SK-N-SH (cell line): ENCODE measurements at regions not wholly inside any gene's neighbourhood (a gene's known extent, or its start where the extent isn't known, plus 50 kb on each side); places are given as distances from the start of the nearest gene placed in this dataset.

ENCODE experiments used
- CTCF ChIA-PET: fragments of 300-600, 350-600 bp; formaldehyde crosslinking; extraction: SDS; loops from one replicate; lab custom pipeline; 2021; lab: Yijun Ruan, JAX
- POLR2A ChIA-PET: fragments of 350-600 bp; sonication (Branson Sonifier 250); formaldehyde crosslinking; extraction: SDS; loops from one replicate; lab custom pipeline; 2020; ENCODE audit warnings: antibody characterized with exemption, inconsistent platforms; lab: Yijun Ruan, JAX
- DNase-seq: peaks from one replicate; pipeline ENCODE4 v3.0.0; 2012
- H2AFZ ChIP-seq: fragments of 200-600 bp; sonication (generic); 2 replicates; pipeline ENCODE4 v1.8.1; 2016; ENCODE audit warnings: antibody characterized with exemption, mild to moderate bottlenecking, low read depth
- H3F3A ChIP-seq: fragments of 200-600 bp; sonication (generic); replicated peaks from 2 replicates; pipeline ENCODE3; 2016; ENCODE audit warnings: antibody characterized with exemption, mild to moderate bottlenecking; ENCODE audit not compliant: insufficient read depth
- H3K27ac ChIP-seq, 2 experiments: fragments of 200-500 bp in 1 of 2; fragments of 200-600 bp in 1 of 2; sonication (Bioruptor generic) in 1 of 2; sonication (generic), shearing (Covaris generic) in 1 of 2; 2 replicates each; pipeline versions ENCODE4 v1.5.1 to v1.6.1; 2014 to 2016; ENCODE audit warnings: low read depth in 2 of 2, inconsistent platforms in 1 of 2, low read length in 1 of 2, mild to moderate bottlenecking in 1 of 2, mixed read lengths in 1 of 2
- H3K27me3 ChIP-seq: fragments of 200-600 bp; sonication (generic), shearing (Covaris generic); 2 replicates; pipeline ENCODE4 v1.6.1; 2016; ENCODE audit warnings: mixed run types; ENCODE audit not compliant: insufficient read depth
- H3K36me3 ChIP-seq, 2 experiments: fragments of 200-500 bp in 1 of 2; fragments of 200-600 bp in 1 of 2; sonication (Bioruptor generic) in 1 of 2; sonication (generic) in 1 of 2; replicated peaks in 1 of 2; 2 replicates each; pipeline versions ENCODE3 to v1.5.1; 2014 to 2016; ENCODE audit warnings: low read length in 1 of 2, mild to moderate bottlenecking in 1 of 2; ENCODE audit not compliant: insufficient read depth in 2 of 2, control insufficient read depth in 1 of 2
- H3K4me1 ChIP-seq, 2 experiments: fragments of 200-500 bp in 1 of 2; fragments of 200-600 bp in 1 of 2; sonication (Bioruptor generic) in 1 of 2; sonication (generic), shearing (Covaris generic) in 1 of 2; 2 replicates each; pipeline versions ENCODE4 v1.5.1 to v1.6.1; 2014 to 2016; ENCODE audit warnings: low read depth in 1 of 2, low read length in 1 of 2, mixed run types in 1 of 2; ENCODE audit not compliant: insufficient read depth in 2 of 2, control insufficient read depth in 1 of 2
- H3K4me2 ChIP-seq: fragments of 200-600 bp; sonication (generic), shearing (Covaris generic); 2 replicates; pipeline ENCODE4 v1.6.1; 2017; ENCODE audit warnings: mixed run types
- H3K4me3 ChIP-seq, 2 experiments: fragments of 200-500 bp in 1 of 2; fragments of 200-600 bp in 1 of 2; sonication (Bioruptor generic) in 1 of 2; sonication (generic), shearing (Covaris generic) in 1 of 2; 2 replicates each; pipeline versions ENCODE4 v1.5.1 to v1.8.1; 2014 to 2016; ENCODE audit warnings: low read depth in 2 of 2, inconsistent platforms in 1 of 2, low read length in 1 of 2, mild to moderate bottlenecking in 1 of 2, mixed read lengths in 1 of 2, moderate library complexity in 1 of 2
- H3K79me2 ChIP-seq: fragments of 200-600 bp; sonication (generic); 2 replicates; pipeline ENCODE4 v1.8.1; 2017; ENCODE audit warnings: mild to moderate bottlenecking; ENCODE audit not compliant: insufficient read depth
- H3K9ac ChIP-seq: fragments of 200-600 bp; sonication (generic); 2 replicates; pipeline ENCODE4 v1.6.1; 2017; ENCODE audit warnings: mixed run types
- H3K9me2 ChIP-seq: fragments of 200-600 bp; sonication (generic); 2 replicates; pipeline ENCODE4 v1.6.1; 2017; ENCODE audit warnings: mixed run types
- H3K9me3 ChIP-seq: fragments of 200-600 bp; sonication (generic); 2 replicates; pipeline ENCODE4 v1.6.1; 2017; ENCODE audit warnings: mixed run types, mild to moderate bottlenecking, moderate library complexity
- H4K20me1 ChIP-seq: fragments of 200-600 bp; sonication (generic); 2 replicates; pipeline ENCODE4 v1.6.1; 2017; ENCODE audit warnings: mild to moderate bottlenecking, mixed run types; ENCODE audit not compliant: insufficient read depth
- EP300 ChIP-seq, 2 experiments: IDR thresholded peaks; 2 replicates each; pipeline versions ENCODE4 v1.4.0 to v1.6.1; 2012; ENCODE audit warnings: borderline replicate concordance in 1 of 2, low read depth in 1 of 2, low read length in 1 of 2
- EZH2phosphoT487 ChIP-seq: fragments of 200-600 bp; sonication (generic); IDR thresholded peaks from 2 replicates; pipeline ENCODE4 v1.6.1; 2017; ENCODE audit warnings: low read depth, mixed run types, mild to moderate bottlenecking, antibody characterized with exemption, moderate library complexity, borderline replicate concordance
- FOXM1 ChIP-seq: IDR thresholded peaks from 2 replicates; pipeline ENCODE4 v1.4.0; 2012; ENCODE audit warnings: low read depth, mild to moderate bottlenecking
- GABPA ChIP-seq: IDR thresholded peaks from 2 replicates; pipeline ENCODE4 v1.4.0; 2012; ENCODE audit warnings: low read depth, mild to moderate bottlenecking
- GATA2 ChIP-seq: sonication (generic); formaldehyde crosslinking; IDR thresholded peaks from 2 replicates; pipeline ENCODE4 v1.5.0; 2020; ENCODE audit warnings: mild to moderate bottlenecking, missing genetic modification reagents
- JUND ChIP-seq: IDR thresholded peaks from 2 replicates; pipeline ENCODE4 v1.4.0; 2012
- MAX ChIP-seq: IDR thresholded peaks from 2 replicates; pipeline ENCODE4 v1.4.0; 2012; ENCODE audit warnings: low read depth
- NRF1 ChIP-seq: IDR thresholded peaks from 2 replicates; pipeline ENCODE4 v1.6.1; 2012; ENCODE audit warnings: low read depth, mild to moderate bottlenecking, low read length
- REST ChIP-seq: IDR thresholded peaks from 2 replicates; pipeline ENCODE4 v1.6.1; 2012; ENCODE audit warnings: mild to moderate bottlenecking, low read depth, low read length, moderate library complexity
- RFX5 ChIP-seq: IDR thresholded peaks from 2 replicates; pipeline ENCODE4 v1.6.1; 2012; ENCODE audit warnings: mild to moderate bottlenecking, improper control_type of control experiment, low read length
- RXRA ChIP-seq: IDR thresholded peaks from 2 replicates; pipeline ENCODE4 v1.4.0; 2012; ENCODE audit warnings: low read depth, mild to moderate bottlenecking, borderline replicate concordance
- SMC3 ChIP-seq: IDR thresholded peaks from 2 replicates; pipeline ENCODE4 v1.6.1; 2012; ENCODE audit warnings: low read depth, low read length, improper control_type of control experiment
- TAF1 ChIP-seq: IDR thresholded peaks from 2 replicates; pipeline ENCODE4 v1.6.1; 2012; ENCODE audit warnings: low read depth, mild to moderate bottlenecking, low read length, moderate library complexity, borderline replicate concordance
- USF2 ChIP-seq: fragments of 150-350 bp; IDR thresholded peaks from 2 replicates; pipeline ENCODE4 v1.6.1; 2017; ENCODE audit warnings: antibody characterized with exemption, low read length, low read depth, borderline replicate concordance
- WGBS: methylation state at CpG from one replicate; pipeline ENCODE4 v1.1.6; 2017; ENCODE audit warnings: low lambda C conversion rate; 5-methylcytosine and 5-hydroxymethylcytosine counted together

- no peak for TF ChIP-seq EP300 (IDR thresholded peaks at IDR 0.05; ENCODE audit: borderline replicate concordance in 1 of 2, low read depth in 1 of 2, low read length in 1 of 2)
- no peak for TF ChIP-seq NRF1
- no peak for TF ChIP-seq JUND
These were observed 700.5 kb upstream of the ZNF608 start (continued) for GRCh38 chr5:125446986-125447385.

- Histone ChIP-seq H2AFZ (no peak overlapping the region), H3K9me2 (no peaks in the 10 kb centered on the region; the same call in 1 of the 2 replicates), H3K9me3 (no peaks in the 10 kb centered on the region), H4K20me1 (no peaks in the 10 kb centered on the region), H3F3A (no peaks in the 10 kb centered on the region), H3K9ac (no peak overlapping the region), H3K4me2 (no peak overlapping the region), H3K36me3 (no peaks in the 10 kb centered on the region), H3K79me2 (no peaks in the 10 kb centered on the region), H3K27ac (no peak overlapping the region), H3K4me3 (no peak overlapping the region), H3K4me1 (no peaks in the 10 kb centered on the region; a peak in 1 of 4 replicates), H3K27me3 (no peaks in the 10 kb centered on the region)
- no peak for TF ChIP-seq REST
- TF ChIP-seq TAF1: no peak
- TF ChIP-seq GATA2: no peak
- no peak for TF ChIP-seq MAX
- no peak for TF ChIP-seq USF2
- no peak for TF ChIP-seq RFX5
- TF ChIP-seq RXRA: no peak
- TF ChIP-seq SMC3: no peak
- no peak for DNase-seq
- CTCF ChIA-PET: no interaction called here
- WGBS: 83% methylated on average over 2 of the region's 2 CpGs
- POLR2A ChIA-PET: no interaction called here
These were observed 704.3 kb upstream of the ZNF608 start for GRCh38 chr5:125450771-125451170.

- DNase-seq: no peak
- Histone ChIP-seq H3K4me1 (no peaks in the 10 kb centered on the region; a peak in 1 of 4 replicates), H4K20me1 (no peaks in the 10 kb centered on the region), H3F3A (no peaks in the 10 kb centered on the region), H2AFZ (no peak overlapping the region), H3K4me2 (no peak overlapping the region), H3K9ac (no peak overlapping the region), H3K9me3 (no peaks in the 10 kb centered on the region), H3K79me2 (no peaks in the 10 kb centered on the region), H3K36me3 (no peaks in the 10 kb centered on the region), H3K27ac (no peak overlapping the region), H3K4me3 (no peak overlapping the region), H3K9me2 (no peaks in the 10 kb centered on the region; the same call in 1 of the 2 replicates), H3K27me3 (no peaks in the 10 kb centered on the region)
- CTCF ChIA-PET: no interaction called here
- POLR2A ChIA-PET: no interaction called here
- TF ChIP-seq GABPA: no peak
- no peak for TF ChIP-seq TAF1
- TF ChIP-seq EZH2phosphoT487: no peak
- no peak for TF ChIP-seq FOXM1
- TF ChIP-seq USF2: no peak
- TF ChIP-seq JUND: no peak
These were observed 705.2 kb upstream of the ZNF608 start for GRCh38 chr5:125451622-125452021.
